Embryonic facial prominence (tissue), 1 donor: ENCODE measurements at regions not wholly inside any gene's neighbourhood (a gene's known extent, or its start where the extent isn't known, plus 50 kb on each side); places are given as distances from the start of the nearest gene placed in this dataset.
"Not testable (repeated sequence)": the region's sequence is repeated elsewhere in the genome, so short reads cannot be mapped to it uniquely, and the experiment has no call there.

Experiments
- DNase-seq: peaks from one replicate; pipeline ENCODE4 v3.0.0-alpha.2; 2016; ENCODE audit errors: extremely low spot score

DNA sequence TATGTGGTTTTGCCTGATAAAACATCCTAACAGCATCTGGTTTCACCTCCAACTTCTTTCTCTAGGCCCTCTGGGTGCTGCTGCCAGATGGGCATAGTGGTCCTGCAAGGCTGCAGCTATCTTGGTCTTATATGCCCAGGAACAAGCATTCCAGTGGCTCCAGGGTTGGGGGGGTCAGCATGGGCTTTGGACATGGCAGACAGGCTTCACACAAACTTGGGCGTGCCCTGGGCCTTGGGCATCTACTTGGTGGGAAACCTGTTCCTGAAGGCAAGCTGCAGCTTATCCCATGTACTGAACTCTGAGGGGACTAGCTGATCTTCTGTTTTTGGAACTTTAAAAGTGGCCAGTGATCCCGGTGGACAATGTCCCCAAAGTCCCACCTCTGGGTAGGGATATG, 54.9 kb upstream of the ZNF678 start:
- no peak for DNase-seq

DNA sequence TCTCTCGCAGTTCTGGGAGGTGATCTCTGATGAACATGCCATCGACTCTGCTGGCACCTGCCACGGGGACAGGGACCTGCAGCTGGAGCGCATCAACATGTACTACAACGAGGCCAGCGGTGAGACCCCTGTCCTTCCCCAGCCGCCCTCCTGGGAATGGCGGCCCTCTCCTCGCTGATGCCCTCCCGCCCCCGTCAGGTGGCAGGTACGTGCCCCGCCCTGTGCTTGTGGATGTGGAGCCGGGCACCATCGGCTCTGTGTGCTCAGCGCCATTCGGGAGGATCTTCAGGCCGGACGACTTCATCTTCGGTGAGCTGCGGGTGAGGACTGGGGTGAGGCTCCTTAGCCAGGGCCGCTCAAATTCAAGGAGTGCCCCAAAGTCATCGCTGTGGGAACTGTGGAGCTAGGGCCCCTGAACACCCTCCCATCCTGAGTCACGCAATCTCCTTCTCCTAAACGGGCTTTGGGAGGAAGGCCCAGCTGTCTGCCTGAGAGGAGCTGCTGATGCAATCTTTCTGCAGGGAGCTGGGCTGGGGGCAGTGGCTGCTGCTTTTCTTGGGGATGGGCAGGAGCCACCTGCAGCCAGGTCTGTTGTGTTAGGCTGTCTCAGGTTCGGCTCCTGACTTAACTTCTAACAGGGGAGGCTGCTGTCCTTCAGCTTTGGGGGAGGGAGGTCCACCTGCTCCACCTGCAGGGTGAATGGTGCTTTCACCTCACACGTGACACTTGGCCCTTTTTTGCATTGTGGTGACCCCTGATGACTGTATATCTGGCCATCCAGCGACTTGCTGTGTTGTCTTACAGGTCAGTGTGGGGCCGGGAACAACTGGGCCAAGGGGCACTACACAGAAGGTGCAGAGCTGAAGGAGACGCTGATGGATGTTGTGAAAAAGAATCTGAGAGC, 56.6 kb upstream of the ZNF678 start:
- not testable (repeated sequence) for DNase-seq

DNA sequence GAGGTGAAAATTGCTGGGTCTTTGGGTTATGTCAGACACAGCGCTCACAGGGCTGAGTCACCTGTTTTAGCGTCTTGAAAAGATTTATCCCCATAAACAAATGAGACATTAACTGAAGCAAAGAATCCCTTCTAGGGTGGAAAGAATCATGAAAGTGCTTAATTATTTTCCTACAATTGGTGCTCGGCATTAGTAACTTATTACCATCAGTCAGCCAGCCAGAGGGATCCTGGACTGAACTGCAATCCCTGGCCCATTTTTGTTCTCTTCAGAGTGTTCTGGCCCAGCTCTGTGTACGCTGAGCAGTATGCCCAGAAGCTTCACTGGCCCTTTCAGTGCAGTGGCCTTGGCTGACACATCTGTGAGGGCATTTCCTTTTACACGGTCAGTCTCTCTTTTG, 67.3 kb upstream of the ZNF678 start:
- DNase-seq, result not testable (repeated sequence)

DNA sequence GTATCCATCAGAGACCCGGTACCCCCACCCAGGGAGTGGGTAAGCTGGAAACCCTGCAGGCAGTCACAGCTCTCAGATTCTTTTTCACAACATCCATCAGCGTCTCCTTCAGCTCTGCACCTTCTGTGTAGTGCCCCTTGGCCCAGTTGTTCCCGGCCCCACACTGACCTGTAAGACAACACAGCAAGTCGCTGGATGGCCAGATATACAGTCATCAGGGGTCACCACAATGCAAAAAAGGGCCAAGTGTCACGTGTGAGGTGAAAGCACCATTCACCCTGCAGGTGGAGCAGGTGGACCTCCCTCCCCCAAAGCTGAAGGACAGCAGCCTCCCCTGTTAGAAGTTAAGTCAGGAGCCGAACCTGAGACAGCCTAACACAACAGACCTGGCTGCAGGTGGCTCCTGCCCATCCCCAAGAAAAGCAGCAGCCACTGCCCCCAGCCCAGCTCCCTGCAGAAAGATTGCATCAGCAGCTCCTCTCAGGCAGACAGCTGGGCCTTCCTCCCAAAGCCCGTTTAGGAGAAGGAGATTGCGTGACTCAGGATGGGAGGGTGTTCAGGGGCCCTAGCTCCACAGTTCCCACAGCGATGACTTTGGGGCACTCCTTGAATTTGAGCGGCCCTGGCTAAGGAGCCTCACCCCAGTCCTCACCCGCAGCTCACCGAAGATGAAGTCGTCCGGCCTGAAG, 69.3 kb upstream of the ZNF678 start:
- not testable (repeated sequence) for DNase-seq

DNA sequence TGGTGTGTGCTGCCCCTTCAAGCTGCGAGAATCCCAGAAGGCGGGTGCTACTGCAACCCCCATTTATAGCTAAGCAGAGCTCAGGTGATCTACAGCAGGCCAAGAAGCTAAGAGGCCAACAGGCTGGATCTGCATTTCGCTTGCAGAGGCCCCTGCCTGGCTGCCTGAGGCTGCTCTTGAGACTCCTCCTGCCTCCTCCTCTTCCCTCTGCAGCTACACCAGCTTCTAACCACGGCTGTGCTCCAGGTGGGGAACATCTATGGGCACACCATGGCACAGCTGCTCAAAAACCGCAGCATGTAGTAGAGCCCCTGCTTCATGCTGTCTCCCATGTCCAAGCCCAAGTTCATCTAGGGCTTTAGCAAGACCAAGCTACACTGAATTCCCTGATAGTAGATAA, 72.9 kb upstream of the ZNF678 start:
- DNase-seq, result no peak

DNA sequence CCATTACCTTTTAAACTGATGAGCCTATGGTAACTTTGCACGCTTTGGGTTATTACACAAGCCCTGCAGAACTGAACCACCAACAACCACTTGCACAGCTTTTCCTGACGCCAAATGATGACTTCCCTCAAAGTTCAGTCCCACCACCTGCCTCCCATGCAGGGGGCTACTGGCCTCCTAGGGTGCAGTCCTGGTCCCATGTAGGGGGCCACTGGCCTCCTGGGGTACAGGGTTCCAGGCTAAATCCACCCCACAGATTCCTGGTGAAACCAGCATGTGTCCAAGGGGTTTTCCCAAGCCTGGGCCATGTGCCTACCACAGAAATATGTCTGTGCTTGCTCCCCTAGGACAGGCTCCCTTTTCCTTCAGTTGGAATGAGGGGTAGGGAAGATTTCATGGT, 73.4 kb upstream of the ZNF678 start:
- DNase-seq, result no peak

DNA sequence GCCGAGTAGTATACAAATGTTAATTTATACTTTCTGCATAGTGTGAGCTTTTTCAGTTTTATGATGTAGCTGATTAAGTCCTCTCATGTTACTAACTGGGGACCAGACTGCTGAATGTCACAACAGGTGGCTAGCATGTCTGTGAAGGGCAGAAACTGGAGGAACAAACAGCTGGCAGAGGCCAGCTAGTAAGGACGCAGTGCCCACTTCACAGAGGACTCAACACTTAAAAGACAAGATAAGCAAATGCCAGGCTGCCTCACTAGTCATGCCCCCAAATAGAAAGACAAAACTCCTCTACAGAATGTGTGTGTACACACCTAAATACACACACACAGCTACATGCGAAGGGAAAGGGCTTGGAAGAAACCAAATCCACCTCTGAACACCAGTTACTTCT, 73.8 kb upstream of the ZNF678 start:
- DNase-seq, result no peak

DNA sequence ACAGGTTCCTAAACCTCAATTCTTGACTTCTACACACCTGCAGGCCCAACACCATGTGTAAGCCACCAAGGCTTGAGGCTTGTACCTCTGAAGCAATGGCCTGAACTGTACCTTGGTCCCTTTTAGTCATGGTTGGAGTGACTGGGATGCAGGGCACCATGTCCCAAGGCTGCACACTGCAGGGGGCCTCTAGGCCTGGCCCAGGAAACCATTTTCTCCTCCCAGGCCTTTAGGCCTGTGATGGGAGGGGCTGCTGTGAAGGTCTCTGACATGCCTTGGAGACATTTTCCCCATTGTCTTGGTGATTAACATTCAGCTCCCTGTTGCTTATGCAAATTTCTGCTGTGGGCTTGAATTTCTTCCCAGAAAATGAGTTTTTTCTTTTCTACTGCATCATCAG, 75.8 kb upstream of the ZNF678 start:
- DNase-seq, result no peak

DNA sequence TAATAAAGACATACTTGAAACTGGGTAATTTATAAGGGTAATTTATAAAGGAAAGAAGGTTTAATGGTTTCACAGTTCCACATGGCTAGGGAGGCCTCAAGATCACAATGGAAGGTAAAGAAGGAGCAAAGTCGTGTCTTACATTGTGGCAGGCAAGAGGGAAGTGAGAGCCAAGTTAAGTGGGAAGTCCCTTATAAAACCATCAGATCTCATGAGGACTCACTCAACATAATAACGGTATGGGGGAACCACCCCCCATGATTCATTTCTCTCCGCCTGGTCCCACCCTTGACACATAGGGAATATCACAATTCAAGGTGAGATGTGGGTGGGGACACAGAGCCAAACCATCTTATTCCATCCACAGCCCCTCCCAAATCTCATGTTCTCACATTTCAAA, 76.8 kb upstream of the ZNF678 start:
- DNase-seq, result no peak

DNA sequence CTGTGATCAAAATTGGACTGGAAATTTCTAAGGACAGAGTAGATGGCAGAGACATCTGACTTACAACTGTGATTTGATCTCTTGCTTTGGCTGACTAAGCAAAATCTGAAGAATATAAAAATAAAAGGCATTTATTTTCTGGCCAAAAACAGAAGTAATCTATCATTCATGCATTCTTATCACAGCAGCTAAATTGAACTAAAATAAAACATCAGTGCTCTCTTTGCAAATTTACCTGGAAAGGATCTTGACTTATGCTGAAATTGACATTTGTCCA, 81.4 kb upstream of the ZNF678 start:
- DNase-seq, result no peak

DNA sequence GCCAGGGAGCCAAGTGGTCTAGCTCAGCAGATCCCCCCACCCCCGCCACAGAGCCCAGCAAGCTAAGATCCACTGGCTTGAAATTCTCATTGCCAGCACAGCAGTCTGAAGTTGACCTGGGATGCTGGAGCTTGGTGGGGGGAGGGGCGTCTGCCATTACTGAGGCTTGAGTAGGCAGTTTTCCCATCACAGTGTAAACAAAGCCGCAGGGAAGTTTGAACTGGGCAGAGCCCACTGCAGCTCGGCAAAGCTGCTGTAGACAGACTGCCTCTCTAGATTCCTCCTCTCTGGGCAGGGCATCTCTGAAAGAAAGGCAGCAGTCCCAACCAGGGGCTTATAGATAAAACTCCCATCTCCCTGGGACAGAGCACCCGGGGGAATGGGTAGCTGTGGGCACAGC, 89.3 kb upstream of the ZNF678 start:
- not testable (repeated sequence) for DNase-seq

DNA sequence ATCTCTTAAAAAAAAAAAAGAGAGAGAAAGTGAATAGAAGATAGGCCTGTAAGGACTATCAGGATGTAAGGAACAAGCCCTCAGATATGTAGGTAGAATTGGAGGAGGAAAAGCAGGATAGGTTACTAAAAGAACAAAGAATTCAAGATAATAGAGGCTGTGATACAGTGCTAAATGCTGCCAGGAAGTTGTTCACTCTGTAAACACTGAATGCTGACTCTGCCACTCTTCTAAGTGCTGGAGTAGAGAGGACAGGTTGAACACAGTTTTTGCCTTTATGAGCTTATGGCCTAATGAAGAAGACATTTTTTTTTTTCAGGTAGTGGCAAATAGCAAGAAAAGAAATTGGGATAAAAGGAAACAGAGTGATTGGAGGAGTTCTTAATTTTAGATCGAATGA, 90.6 kb upstream of the ZNF678 start:
- DNase-seq, result no peak

DNA sequence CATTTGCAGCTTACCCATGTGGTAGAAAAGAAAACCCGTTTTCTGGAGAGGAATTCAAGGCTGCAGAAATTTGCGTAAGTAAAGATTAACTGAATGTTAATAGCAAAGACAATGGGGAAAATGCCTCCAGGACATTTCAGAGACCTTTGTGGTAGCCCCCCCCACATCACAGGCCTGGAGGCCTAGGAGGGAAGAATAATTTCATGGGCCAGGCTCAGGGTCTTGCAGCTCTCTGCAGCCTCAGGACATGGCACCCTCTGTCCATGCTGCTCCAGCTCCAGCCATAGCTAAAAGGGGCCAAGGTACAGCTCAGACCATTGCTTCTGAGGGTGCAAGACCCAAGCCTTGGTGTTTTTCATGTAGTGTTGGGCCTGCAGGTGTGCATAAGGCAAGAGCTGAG, 92.7 kb upstream of the ZNF678 start:
- DNase-seq, result no peak

DNA sequence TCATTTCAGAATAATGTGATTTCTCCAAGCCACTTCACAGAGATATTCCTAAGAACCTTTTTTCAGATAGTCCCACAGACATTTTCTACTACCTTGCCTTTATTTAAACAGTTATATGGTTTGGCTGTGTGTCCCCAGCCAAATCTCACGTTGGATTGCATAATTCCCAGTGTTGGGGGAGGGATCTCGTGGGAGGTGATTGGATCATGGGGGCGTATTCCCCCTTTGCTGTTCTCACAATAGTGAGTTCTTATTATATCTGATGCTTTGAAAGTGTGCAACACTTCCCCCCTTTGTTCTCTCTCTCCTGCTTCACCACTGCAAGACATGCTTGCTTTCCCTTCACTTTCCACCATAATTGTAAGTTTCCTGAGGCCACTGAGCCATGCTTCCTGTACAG, 93.6 kb upstream of the ZNF678 start:
- DNase-seq, result no peak

DNA sequence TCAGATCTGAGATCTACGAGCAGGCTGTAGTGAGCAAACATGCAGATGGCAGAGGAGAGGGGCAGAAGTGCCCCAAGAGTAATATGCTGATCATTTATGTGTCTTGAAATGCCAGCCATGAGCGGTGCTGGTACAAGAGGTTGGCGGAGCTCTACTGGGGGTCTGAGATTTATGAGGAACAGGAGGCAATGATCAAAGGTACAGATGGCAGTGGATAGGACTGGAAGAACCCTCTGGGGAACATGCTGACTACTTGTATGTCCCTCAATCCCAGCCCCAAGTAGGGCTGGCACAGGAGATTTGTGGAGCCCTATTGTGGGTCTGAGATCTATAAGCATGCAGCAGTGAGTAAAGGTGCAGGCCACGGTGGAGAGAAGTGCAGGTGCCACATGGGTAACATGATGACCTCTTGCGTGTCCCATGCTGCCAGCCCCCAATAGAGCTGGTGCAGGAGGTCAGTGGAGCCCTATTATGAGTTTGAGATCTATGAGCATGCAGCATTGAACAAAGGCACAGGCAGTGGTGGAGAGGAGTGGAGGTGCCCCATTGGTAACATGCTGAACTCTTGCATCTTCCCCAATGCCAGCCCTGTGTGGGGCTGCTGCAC, 97.2 kb upstream of the ZNF678 start:
- DNase-seq, result no peak

DNA sequence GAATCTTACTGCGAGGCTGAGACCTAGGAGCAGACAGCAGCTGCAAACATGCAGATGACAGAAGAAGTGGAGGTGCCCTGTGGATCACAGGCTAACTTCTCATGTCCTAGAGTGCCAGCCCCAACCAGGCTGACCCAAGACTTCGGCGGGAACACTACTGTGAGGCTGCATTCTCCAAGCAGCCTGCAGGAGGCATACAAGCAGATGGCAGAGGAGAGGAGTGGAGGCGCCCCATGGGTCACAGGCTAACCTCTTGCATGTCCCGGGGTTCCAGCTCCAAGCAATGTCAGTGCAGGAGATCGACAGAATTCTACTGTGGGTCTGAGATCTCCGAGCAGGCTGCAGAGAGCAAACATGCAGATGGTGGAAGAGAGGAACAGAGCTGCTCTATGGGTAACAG, 98.1 kb upstream of the ZNF678 start:
- DNase-seq, result no peak

DNA sequence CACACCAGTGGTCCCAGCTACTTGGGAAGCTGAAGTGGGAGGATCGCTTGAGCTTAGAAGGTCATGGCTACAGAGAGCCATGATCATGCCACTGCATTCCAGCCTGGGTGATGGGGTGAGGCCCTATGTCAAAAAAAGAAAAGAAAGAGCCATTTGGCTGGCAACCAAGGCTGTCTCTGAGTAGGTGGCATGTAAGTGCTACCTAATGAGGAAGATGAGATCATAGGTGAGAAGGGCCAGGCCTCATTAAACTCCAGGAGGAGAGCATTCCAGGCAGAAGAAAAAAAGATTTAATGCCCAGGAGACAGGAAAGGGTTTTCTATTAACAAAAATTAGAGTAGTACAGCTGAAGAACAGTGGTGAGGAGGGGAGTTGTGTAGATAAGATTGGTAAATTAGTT, 103.4 kb upstream of the ZNF678 start:
- DNase-seq, result no peak

DNA sequence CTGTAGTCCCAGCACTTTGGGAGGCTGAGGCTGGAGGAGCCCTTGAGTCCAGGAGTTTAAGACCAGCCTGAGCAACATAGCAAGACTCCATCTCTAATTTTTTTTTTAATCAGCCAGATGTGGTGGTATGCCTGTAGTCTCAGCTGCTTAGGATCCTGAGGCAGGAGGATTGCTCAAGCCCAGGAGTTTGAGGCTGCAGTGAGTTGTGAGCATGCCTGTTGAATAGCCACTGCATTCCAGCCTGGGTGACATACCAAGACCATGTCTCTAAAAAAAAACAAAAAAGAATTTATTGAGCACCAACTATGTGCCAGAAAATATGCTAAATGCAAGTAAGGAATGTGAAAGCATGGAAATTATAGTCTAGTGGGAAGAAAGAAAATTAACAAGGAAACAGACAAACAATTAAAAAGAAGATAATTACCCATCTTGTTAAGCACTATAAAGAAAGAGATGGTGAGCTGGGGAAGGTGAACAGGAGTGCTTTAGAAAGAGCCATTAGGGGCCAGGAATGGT, 104.0 kb upstream of the ZNF678 start:
- DNase-seq, result no peak

DNA sequence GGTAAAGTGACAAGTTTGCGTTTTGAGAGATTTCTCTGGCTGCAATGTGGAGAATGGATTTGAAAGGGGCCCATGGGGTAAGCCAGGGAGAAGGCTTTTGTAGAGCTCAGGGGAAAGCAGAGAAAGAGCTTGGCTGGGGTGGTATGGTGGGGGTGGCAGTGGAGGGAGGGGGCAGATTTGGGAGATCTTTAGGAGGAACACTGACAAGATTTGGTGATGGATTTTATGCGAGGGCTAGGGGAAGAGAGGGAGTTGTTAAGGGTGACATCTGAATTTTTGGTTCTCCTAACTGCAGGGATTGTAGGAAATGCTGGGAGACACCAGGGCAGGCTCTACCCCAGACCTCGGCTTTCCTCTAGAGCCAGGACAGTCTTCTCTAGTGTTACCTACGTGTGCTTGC, 108.7 kb upstream of the ZNF678 start:
- no peak for DNase-seq

DNA sequence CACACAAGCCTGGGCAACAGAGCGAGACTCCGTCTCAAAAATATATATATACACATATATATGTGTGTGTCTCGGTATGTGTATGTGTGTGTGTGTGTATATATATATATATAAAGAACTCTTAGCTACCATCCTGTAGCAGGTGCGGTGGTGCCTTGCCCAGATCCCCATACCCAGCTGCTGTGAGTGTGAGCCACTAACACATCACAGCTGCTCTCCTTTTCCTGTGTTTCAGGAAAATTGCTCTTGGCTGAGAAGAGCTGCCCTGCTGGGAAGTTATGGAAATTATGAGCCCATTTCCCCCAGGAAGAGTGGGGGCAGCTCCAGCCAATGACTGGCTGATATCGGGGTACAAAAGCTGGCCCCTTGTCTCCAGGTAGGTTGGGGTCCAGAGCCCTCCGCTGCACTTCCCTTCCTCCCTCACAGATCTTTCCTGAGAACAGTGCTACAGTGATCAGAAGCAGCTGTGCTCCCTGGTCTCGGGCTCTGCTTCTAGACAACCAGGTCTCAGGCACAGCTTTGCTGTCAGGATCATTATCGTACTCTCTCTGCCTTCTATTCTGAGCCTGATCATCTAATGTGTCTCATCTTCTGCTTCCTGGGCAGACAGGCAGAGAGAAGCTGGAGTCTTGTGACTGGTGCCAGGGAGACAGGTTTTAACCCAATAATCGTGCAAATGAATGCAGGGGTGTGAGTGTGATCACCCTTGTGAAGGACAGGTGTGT, 109.6 kb upstream of the ZNF678 start:
- no peak for DNase-seq

DNA sequence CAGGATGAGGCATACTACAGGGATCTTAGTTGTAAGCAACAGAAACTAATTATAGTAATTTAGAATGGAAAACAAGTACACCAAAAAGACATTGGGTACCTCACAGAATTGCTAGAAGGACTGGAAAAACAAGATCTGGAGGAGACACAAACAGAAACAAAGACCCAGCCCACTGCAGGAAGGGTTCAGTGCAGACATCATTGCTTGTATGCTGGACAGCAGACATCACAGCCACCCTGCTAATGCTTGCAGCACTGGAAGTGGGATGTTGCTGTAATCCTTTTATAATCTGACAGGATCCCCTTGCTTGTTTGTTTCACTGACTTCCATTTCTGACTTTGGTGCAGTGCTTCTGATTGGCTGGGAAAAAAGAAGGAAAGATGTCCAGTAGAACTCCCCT, 111.4 kb upstream of the ZNF678 start:
- DNase-seq, result no peak

DNA sequence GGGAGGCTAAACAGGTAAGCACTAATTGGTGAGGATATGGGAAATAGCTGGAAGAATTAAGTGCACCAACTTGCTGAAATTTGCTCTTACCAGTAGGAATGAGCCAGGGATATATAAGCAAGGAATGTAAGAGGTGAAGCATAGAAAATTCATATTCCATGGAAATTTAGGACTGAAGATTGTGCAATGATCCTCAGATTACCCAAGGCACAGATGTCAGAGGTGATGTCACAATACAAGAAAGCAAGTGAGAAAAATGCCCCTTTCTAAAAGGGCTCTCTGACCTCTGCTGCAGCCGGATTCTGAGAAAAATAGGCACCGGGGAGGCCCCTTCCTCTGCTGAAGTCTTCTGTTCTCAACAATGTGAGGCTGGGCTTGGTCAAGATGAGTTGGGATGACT, 112.3 kb upstream of the ZNF678 start:
- no peak for DNase-seq
